OCI-LY1 (cell line): ENCODE measurements at regions not wholly inside any gene's neighbourhood (a gene's known extent, or its start where the extent isn't known, plus 50 kb on each side); places are given as distances from the start of the nearest gene placed in this dataset.

ENCODE experiments used
- H2AFZ ChIP-seq: fragments of 200-600 bp; sonication (generic), shearing (Covaris generic); 2 replicates; pipeline ENCODE4 v1.6.0; 2014; ENCODE audit warnings: antibody characterized with exemption, mild to moderate bottlenecking, low read length
- H3F3A ChIP-seq: fragments of 200-600 bp; sonication (generic), shearing (Covaris generic); 2 replicates; pipeline ENCODE4 v1.6.0; 2014; ENCODE audit warnings: mild to moderate bottlenecking, antibody characterized with exemption, low read length, moderate library complexity; ENCODE audit not compliant: insufficient read depth
- H3K27ac ChIP-seq: fragments of 200-600 bp; sonication (generic); 2 replicates; pipeline ENCODE4 v1.5.1; 2014; ENCODE audit warnings: low read length, mixed run types, mild to moderate bottlenecking, low read depth; ENCODE audit not compliant: poor library complexity, severe bottlenecking
- H3K27me3 ChIP-seq: fragments of 200-600 bp; sonication (generic); 2 replicates; pipeline ENCODE4 v1.6.0; 2014; ENCODE audit warnings: antibody characterized with exemption, mild to moderate bottlenecking, low read length, moderate library complexity; ENCODE audit not compliant: insufficient read depth
- H3K36me3 ChIP-seq: fragments of 200-600 bp; sonication (generic); 2 replicates; pipeline ENCODE4 v1.6.1; 2014; ENCODE audit warnings: mild to moderate bottlenecking, antibody characterized with exemption, low read length, moderate library complexity, mixed read lengths; ENCODE audit not compliant: insufficient read depth
- H3K4me1 ChIP-seq: fragments of 200-600 bp; sonication (generic); 2 replicates; pipeline ENCODE4 v1.5.1; 2014; ENCODE audit warnings: mild to moderate bottlenecking, low read length, moderate library complexity; ENCODE audit not compliant: insufficient read depth, severe bottlenecking
- H3K4me2 ChIP-seq: fragments of 200-600 bp; sonication (generic), shearing (Covaris generic); 2 replicates; pipeline ENCODE4 v1.6.1; 2014; ENCODE audit warnings: low read length
- H3K4me3 ChIP-seq: fragments of 200-600 bp; sonication (generic); 2 replicates; pipeline ENCODE4 v1.5.1; 2014; ENCODE audit warnings: low read length, low read depth, mild to moderate bottlenecking, mixed read lengths; ENCODE audit not compliant: poor library complexity, severe bottlenecking
- H3K79me2 ChIP-seq: fragments of 200-600 bp; shearing (Covaris generic); 2 replicates; pipeline ENCODE4 v1.6.1; 2016; ENCODE audit warnings: mixed run types, low read length, mixed read lengths; ENCODE audit not compliant: insufficient read depth
- H3K9ac ChIP-seq: fragments of 200-600 bp; sonication (generic), shearing (Covaris generic); 2 replicates; pipeline ENCODE4 v1.6.1; 2014; ENCODE audit warnings: mild to moderate bottlenecking, low read length, mixed read lengths
- H3K9me2 ChIP-seq: fragments of 200-600 bp; sonication (generic), shearing (Covaris generic); 2 replicates; pipeline ENCODE4 v1.6.1; 2014; ENCODE audit warnings: low read depth, mild to moderate bottlenecking, low read length, mixed read lengths
- H3K9me3 ChIP-seq: fragments of 200-600 bp; shearing (Covaris generic); 2 replicates; pipeline ENCODE4 v1.6.1; 2014; ENCODE audit warnings: low read length, mixed read lengths
- H4K20me1 ChIP-seq: fragments of 200-600 bp; sonication (generic), shearing (Covaris generic); 2 replicates; pipeline ENCODE4 v1.6.0; 2016; ENCODE audit warnings: mild to moderate bottlenecking, low read length; ENCODE audit not compliant: insufficient read depth
- CTCF ChIP-seq: fragments of 200-600 bp; sonication (generic), shearing (Covaris generic); IDR thresholded peaks from 2 replicates; pipeline ENCODE4 v1.5.1; 2017; ENCODE audit warnings: mild to moderate bottlenecking, antibody characterized with exemption, low read length, moderate library complexity, mixed read lengths
- EZH2 ChIP-seq: fragments of 200-600 bp; sonication (generic), shearing (Covaris generic); IDR thresholded peaks from 2 replicates; pipeline ENCODE4 v1.8.0; 2017; ENCODE audit warnings: borderline replicate concordance, mixed run types, mild to moderate bottlenecking, antibody characterized with exemption, low read length, moderate library complexity, mixed read lengths

GRCh38 chr22:44594951-44595350 lies 96.9 kb upstream of the RTL6 start:
- TF ChIP-seq EZH2 (no peak), CTCF (no peak)
- H3K9ac ChIP-seq: no peak overlapping the region

GRCh38 chr22:44592824-44593148 lies 94.8 kb upstream of the RTL6 start:
- TF ChIP-seq EZH2: no peak
- no peak for TF ChIP-seq CTCF
- no peak overlapping the region for H3K4me3 ChIP-seq
- no peak overlapping the region for H3K4me2 ChIP-seq

More at GRCh38 chr22:44594951-44595350, 96.9 kb upstream of the RTL6 start:
- Histone ChIP-seq H4K20me1 (no peaks in the 10 kb centered on the region), H3K27ac (no peak overlapping the region), H3K9me3 (no peaks in the 10 kb centered on the region), H3K4me2 (no peak overlapping the region), H3K79me2 (no peaks in the 10 kb centered on the region), H3K4me3 (no peak overlapping the region), H3K9me2 (no peaks in the 10 kb centered on the region), H3K27me3 (no peaks in the 10 kb centered on the region), H3K4me1 (no peaks in the 10 kb centered on the region), H3F3A (no peaks in the 10 kb centered on the region), H2AFZ (no peak overlapping the region), H3K36me3 (no peaks in the 10 kb centered on the region)

GRCh38 chr22:44592126-44592823 lies 94.2 kb upstream of the RTL6 start:
- no peak for TF ChIP-seq CTCF
- TF ChIP-seq EZH2: no peak
- no peaks in the 10 kb centered on the region for H3K79me2 ChIP-seq
- H2AFZ ChIP-seq: no peak overlapping the region
- no peaks in the 10 kb centered on the region for H3K9me2 ChIP-seq
- no peaks in the 10 kb centered on the region for H4K20me1 ChIP-seq
- H3K4me2 ChIP-seq: no peak overlapping the region
- H3K27ac ChIP-seq: no peak overlapping the region
- no peaks in the 10 kb centered on the region for H3K9me3 ChIP-seq
- no peaks in the 10 kb centered on the region for H3K27me3 ChIP-seq
- no peaks in the 10 kb centered on the region for H3K36me3 ChIP-seq
- H3K9ac ChIP-seq: no peak overlapping the region
- no peaks in the 10 kb centered on the region for H3K4me1 ChIP-seq
- no peaks in the 10 kb centered on the region for H3F3A ChIP-seq
- no peak overlapping the region for H3K4me3 ChIP-seq

More at GRCh38 chr22:44592824-44593148, 94.8 kb upstream of the RTL6 start:
- Histone ChIP-seq H2AFZ (no peak overlapping the region), H3K9me2 (no peaks in the 10 kb centered on the region), H3K27ac (no peak overlapping the region), H3K36me3 (no peaks in the 10 kb centered on the region), H3K9me3 (no peaks in the 10 kb centered on the region), H3K27me3 (no peaks in the 10 kb centered on the region), H3K4me1 (no peaks in the 10 kb centered on the region), H3K79me2 (no peaks in the 10 kb centered on the region), H4K20me1 (no peaks in the 10 kb centered on the region), H3F3A (no peaks in the 10 kb centered on the region), H3K9ac (no peak overlapping the region)
